Caco-2 (cell line): ENCODE measurements at regions not wholly inside any gene's neighbourhood (a gene's known extent, or its start where the extent isn't known, plus 50 kb on each side); places are given as distances from the start of the nearest gene placed in this dataset.

Experiments
- BruUV-seq: library from RNA; stranded (reverse); fragments of 400-500 nt; replicated peaks from 2 replicates; lab custom pipeline; 2021; lab: Mats Ljungman, UMichigan
- CTCF ChIA-PET: fragments of 300-600 bp; sonication (Branson Sonifier 250); formaldehyde crosslinking; loops from one replicate; lab custom pipeline; 2022; ENCODE audit warnings: antibody characterized with exemption; lab: Charles Lee
- POLR2A ChIA-PET: fragments of 300-600 bp; sonication (Branson Sonifier 250); formaldehyde crosslinking; loops from one replicate; lab custom pipeline; 2022; ENCODE audit warnings: antibody characterized with exemption; lab: Charles Lee
- DNase-seq, 2 experiments: peaks; one replicate each; pipeline versions ENCODE4 v3.0.0 to v3.0.0-alpha.2; 2020 to 2022
- H3K27me3 ChIP-seq: replicated peaks from 2 replicates; pipeline ENCODE4 v1.6.0; 2011; ENCODE audit warnings: low read length; ENCODE audit not compliant: control insufficient read depth, insufficient read depth
- H3K36me3 ChIP-seq: 2 replicates; pipeline ENCODE4 v1.5.1; 2011; ENCODE audit warnings: low read length; ENCODE audit not compliant: control insufficient read depth, insufficient read depth
- H3K4me1 ChIP-seq: fragments of 250-450 bp; sonication (Bioruptor Pico); 2 replicates; pipeline ENCODE4 v1.5.1; 2020; ENCODE audit warnings: mild to moderate bottlenecking
- H3K4me3 ChIP-seq: 2 replicates; pipeline ENCODE4 v1.5.1; 2011; ENCODE audit warnings: low read depth, mild to moderate bottlenecking, control low read depth, low read length
- H3K9me3 ChIP-seq: fragments of 250-450 bp; sonication (Bioruptor Pico); 2 replicates; pipeline ENCODE4 v1.5.1; 2020; ENCODE audit warnings: mild to moderate bottlenecking, moderate library complexity
- H3K27ac Mint-ChIP-seq: one replicate; pipeline ENCODE4 v1.8.0; 2022; ENCODE audit warnings: mixed read lengths; ENCODE audit not compliant: unreplicated experiment
- H3K27me3 Mint-ChIP-seq: one replicate; pipeline ENCODE4 v1.8.0; 2022; ENCODE audit warnings: mixed read lengths; ENCODE audit not compliant: insufficient read depth, unreplicated experiment
- H3K36me3 Mint-ChIP-seq: one replicate; pipeline ENCODE4 v1.8.0; 2022; ENCODE audit warnings: mild to moderate bottlenecking, mixed read lengths; ENCODE audit not compliant: insufficient read depth, unreplicated experiment
- H3K4me1 Mint-ChIP-seq: one replicate; pipeline ENCODE4 v1.8.0; 2022; ENCODE audit warnings: low read depth, mixed read lengths; ENCODE audit not compliant: unreplicated experiment
- H3K4me3 Mint-ChIP-seq: one replicate; pipeline ENCODE4 v1.8.0; 2022; ENCODE audit warnings: mild to moderate bottlenecking, moderate library complexity, mixed read lengths; ENCODE audit not compliant: unreplicated experiment
- H3K9me3 Mint-ChIP-seq: one replicate; pipeline ENCODE4 v1.8.0; 2022; ENCODE audit warnings: mixed read lengths; ENCODE audit not compliant: unreplicated experiment
- intact Hi-C: fragments of 100-400 bp; cut with micrococcal nuclease; formaldehyde crosslinking; loops from one replicate; pipeline ENCODE4 v1.10.0; 2022; ENCODE audit not compliant: unreplicated experiment
- TF ChIP-seq, protein P1 (sequence below), 2 experiments: fragments of 200-600 bp in 1 of 2; IDR thresholded peaks; 1 replicate in 1 of 2; 2 replicates in 1 of 2; pipeline versions ENCODE4 v1.5.1 to v1.8.0; 2011 to 2022; ENCODE audit warnings: antibody characterized with exemption in 1 of 2, control low read depth in 1 of 2, inconsistent platforms in 1 of 2, low read depth in 1 of 2, low read length in 1 of 2, mild to moderate bottlenecking in 1 of 2, moderate library complexity in 1 of 2; ENCODE audit not compliant: insufficient read depth in 1 of 2, severe bottlenecking in 1 of 2, unreplicated experiment in 1 of 2

DNA sequence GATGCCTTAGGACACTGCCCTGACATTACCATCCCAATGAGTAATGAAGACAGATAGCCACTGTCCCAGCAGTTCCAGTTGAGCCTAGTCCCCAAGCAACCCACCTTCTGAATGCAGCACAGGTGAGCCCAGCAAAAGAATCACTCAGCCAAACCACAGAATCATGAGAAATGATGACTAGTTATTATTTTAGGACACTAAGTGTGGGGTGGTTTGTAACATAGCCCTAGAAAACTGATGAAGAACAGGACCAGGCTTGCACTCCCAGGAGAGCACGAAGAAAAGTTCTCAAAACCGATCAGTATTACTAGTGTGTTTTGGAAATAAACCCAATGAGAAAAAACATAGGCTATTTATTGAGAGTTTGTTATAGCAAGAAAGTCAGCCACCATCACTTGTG, 129.6 kb upstream of the CNTN6 start:
- Mint-ChIP-seq H3K9me3 (peaks cover 20% of the 10 kb centered on the region), H3K27ac (no peak overlapping the region), H3K27me3 (no peaks in the 10 kb centered on the region), H3K36me3 (no peaks in the 10 kb centered on the region), H3K4me3 (no peak overlapping the region), H3K4me1 (no peaks in the 10 kb centered on the region)
- Histone ChIP-seq H3K9me3 (no peaks in the 10 kb centered on the region), H3K27me3 (no peaks in the 10 kb centered on the region), H3K4me1 (no peaks in the 10 kb centered on the region), H3K4me3 (no peak overlapping the region), H3K36me3 (no peaks in the 10 kb centered on the region)
- BruUV-seq = no TSS peak
- DNase-seq = no peak
- TF ChIP-seq, protein P1, sequence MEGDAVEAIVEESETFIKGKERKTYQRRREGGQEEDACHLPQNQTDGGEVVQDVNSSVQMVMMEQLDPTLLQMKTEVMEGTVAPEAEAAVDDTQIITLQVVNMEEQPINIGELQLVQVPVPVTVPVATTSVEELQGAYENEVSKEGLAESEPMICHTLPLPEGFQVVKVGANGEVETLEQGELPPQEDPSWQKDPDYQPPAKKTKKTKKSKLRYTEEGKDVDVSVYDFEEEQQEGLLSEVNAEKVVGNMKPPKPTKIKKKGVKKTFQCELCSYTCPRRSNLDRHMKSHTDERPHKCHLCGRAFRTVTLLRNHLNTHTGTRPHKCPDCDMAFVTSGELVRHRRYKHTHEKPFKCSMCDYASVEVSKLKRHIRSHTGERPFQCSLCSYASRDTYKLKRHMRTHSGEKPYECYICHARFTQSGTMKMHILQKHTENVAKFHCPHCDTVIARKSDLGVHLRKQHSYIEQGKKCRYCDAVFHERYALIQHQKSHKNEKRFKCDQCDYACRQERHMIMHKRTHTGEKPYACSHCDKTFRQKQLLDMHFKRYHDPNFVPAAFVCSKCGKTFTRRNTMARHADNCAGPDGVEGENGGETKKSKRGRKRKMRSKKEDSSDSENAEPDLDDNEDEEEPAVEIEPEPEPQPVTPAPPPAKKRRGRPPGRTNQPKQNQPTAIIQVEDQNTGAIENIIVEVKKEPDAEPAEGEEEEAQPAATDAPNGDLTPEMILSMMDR (IDR thresholded peaks at IDR 0.05; ENCODE audit: insufficient read depth in 1 of 2, low read depth in 1 of 2, low read length in 1 of 2, severe bottlenecking in 1 of 2, unreplicated experiment in 1 of 2) = no peak
- intact Hi-C loops = no loop called here
- CTCF ChIA-PET = no interaction called here
- POLR2A ChIA-PET = no interaction called here

DNA sequence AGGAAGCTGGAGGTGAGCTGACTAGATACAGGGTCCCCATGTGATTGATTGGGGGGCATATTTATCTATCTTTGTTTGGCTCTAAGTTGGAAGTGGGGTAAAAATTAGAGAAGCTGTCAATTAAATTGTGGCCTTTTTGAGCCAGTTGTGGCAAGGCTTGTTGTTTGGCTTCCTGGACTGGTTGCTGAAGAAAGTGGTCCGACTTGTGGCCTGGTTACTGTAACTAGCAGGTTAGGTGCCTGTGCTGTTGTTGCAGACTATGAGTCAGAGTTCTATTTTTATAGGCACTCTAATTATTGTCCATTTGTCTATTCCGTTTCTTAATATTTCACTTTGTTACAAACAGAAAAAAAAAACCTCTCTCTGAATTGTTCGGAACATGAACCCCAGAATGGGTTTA, 129.1 kb upstream of the CNTN6 start:
- Mint-ChIP-seq H3K4me3 (no peak overlapping the region), H3K27me3 (no peaks in the 10 kb centered on the region), H3K9me3 (peaks cover 20% of the 10 kb centered on the region), H3K36me3 (no peaks in the 10 kb centered on the region), H3K4me1 (no peaks in the 10 kb centered on the region), H3K27ac (no peak overlapping the region)
- Histone ChIP-seq H3K27me3 (no peaks in the 10 kb centered on the region), H3K36me3 (no peaks in the 10 kb centered on the region), H3K4me1 (no peaks in the 10 kb centered on the region), H3K4me3 (no peak overlapping the region), H3K9me3 (no peaks in the 10 kb centered on the region)
- ChIA-PET CTCF (no interaction called here), POLR2A (no interaction called here)
- DNase-seq = no peak
- BruUV-seq = no TSS peak
- intact Hi-C loops = no loop called here
- TF ChIP-seq, protein P1 (IDR thresholded peaks at IDR 0.05; ENCODE audit: insufficient read depth in 1 of 2, low read depth in 1 of 2, low read length in 1 of 2, severe bottlenecking in 1 of 2, unreplicated experiment in 1 of 2) = no peak

DNA sequence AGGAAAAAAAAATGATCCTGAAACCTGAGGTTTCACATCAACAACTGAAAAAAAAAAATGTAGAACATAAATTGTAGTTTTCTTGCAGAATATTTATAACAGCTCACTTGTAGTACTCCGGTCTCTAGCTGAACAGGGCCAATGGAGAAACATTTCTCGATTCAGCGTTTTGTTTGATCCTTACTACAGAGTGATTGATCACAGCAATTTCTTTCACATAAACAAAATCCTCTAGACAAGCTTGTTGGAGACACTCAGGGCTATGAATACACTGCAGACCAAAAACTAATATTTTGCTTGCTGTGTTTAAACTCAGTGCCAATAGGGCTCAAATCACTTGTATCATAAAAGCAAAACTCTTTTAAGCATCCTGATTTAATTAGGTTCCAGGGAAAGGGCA, 127.0 kb upstream of the CNTN6 start:
- intact Hi-C loops = no loop called here
- TF ChIP-seq, protein P1 (IDR thresholded peaks at IDR 0.05; ENCODE audit: insufficient read depth in 1 of 2, low read depth in 1 of 2, low read length in 1 of 2, severe bottlenecking in 1 of 2, unreplicated experiment in 1 of 2) = no peak
- no TSS peak for BruUV-seq
- Mint-ChIP-seq H3K27ac (no peak overlapping the region), H3K27me3 (no peaks in the 10 kb centered on the region), H3K4me3 (no peak overlapping the region), H3K36me3 (no peaks in the 10 kb centered on the region), H3K4me1 (no peaks in the 10 kb centered on the region), H3K9me3 (peaks cover 19% of the 10 kb centered on the region)
- Histone ChIP-seq H3K27me3 (no peaks in the 10 kb centered on the region), H3K9me3 (no peaks in the 10 kb centered on the region), H3K4me1 (no peaks in the 10 kb centered on the region), H3K4me3 (no peak overlapping the region), H3K36me3 (no peaks in the 10 kb centered on the region)
- ChIA-PET CTCF (no interaction called here), POLR2A (no interaction called here)
- no peak for DNase-seq
